NT2/D1 (cell line): ENCODE measurements at regions not wholly inside any gene's neighbourhood (a gene's known extent, or its start where the extent isn't known, plus 50 kb on each side); places are given as distances from the start of the nearest gene placed in this dataset.
"Not testable (repeated sequence)": the region's sequence is repeated elsewhere in the genome, so short reads cannot be mapped to it uniquely, and the experiment has no call there.

Experiments
- DNase-seq: peaks from one replicate; pipeline ENCODE4 v3.0.0-alpha.2; 2011; ENCODE audit warnings: low read depth, low spot score
- H3K27me3 ChIP-seq: 2 replicates; pipeline ENCODE4 v1.6.0; 2011; ENCODE audit warnings: mild to moderate bottlenecking; ENCODE audit not compliant: insufficient read length, insufficient read depth
- H3K36me3 ChIP-seq: 2 replicates; pipeline ENCODE4 v1.6.1; 2011; ENCODE audit warnings: mild to moderate bottlenecking, low read length, mixed read lengths; ENCODE audit not compliant: insufficient read depth, insufficient read length
- H3K4me1 ChIP-seq: 2 replicates; pipeline ENCODE4 v1.5.1; 2011; ENCODE audit not compliant: insufficient read depth, insufficient read length
- H3K4me3 ChIP-seq: 2 replicates; pipeline ENCODE4 v1.5.1; 2011; ENCODE audit warnings: low read depth; ENCODE audit not compliant: insufficient read length
- H3K9ac ChIP-seq: 2 replicates; pipeline ENCODE4 v1.6.0; 2011; ENCODE audit warnings: low read depth; ENCODE audit not compliant: insufficient read length
- H3K9me3 ChIP-seq: 2 replicates; pipeline ENCODE4 v1.5.1; 2011; ENCODE audit warnings: mild to moderate bottlenecking, low read length; ENCODE audit not compliant: insufficient read depth
- SUZ12 ChIP-seq: IDR thresholded peaks from 2 replicates; pipeline ENCODE4 v1.6.1; 2011; ENCODE audit not compliant: insufficient read length, insufficient read depth; ENCODE audit errors: extremely low read depth
- YY1 ChIP-seq: IDR thresholded peaks from 2 replicates; pipeline ENCODE4 v1.6.1; 2011; ENCODE audit not compliant: insufficient read length, insufficient read depth
- ZNF274 ChIP-seq: IDR thresholded peaks from 2 replicates; pipeline ENCODE4 v1.6.1; 2011; ENCODE audit warnings: mild to moderate bottlenecking, low read depth, low read length

DNA sequence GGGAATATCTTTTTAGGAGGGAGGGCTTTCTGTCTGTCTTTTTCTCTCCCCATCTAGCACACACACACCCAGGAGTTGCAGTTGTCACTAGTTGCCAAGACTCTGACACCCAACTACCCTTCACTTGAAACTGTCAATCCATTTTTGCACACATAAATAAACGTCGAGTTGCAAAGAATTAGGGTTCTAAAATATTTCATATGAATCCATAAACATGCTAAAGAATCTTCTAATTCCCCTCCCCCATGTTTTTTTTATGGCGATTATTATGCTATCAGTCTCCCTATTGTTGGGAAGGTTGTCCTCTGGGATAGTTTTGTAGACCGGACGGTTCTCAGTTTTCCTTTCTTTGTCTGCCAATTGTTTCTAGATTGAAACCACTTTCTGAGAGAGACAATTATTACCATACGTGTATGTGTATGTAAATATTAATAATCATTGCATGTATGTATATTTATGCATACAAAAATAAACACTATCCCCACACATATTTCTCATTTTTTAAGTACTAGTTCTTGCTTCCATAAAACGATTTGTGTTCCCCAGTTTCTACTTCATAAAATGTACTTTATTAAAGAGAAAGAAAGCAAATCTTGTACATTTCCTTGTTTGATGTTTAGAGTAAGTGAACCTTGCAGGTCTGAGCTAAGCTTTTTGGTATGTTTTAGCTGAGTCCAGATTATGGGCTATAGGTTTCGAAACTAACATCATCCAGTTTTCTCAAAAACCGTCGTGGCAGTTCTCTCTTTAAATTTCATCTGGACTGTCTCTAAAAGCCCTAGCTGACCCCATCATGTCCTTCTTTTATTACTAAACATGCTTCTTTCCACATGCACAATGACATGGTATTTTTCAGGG, 165.0 kb upstream of the MPDZ start:
- no peak overlapping the region for H3K4me3 ChIP-seq
- TF ChIP-seq SUZ12 (no peak), YY1 (no peak), ZNF274 (no peak)
- H3K9ac ChIP-seq = no peak overlapping the region
- H3K36me3 ChIP-seq = no peaks in the 10 kb centered on the region
- no peaks in the 10 kb centered on the region for H3K9me3 ChIP-seq
- no peaks in the 10 kb centered on the region for H3K27me3 ChIP-seq
- H3K4me1 ChIP-seq = no peaks in the 10 kb centered on the region
- no peak for DNase-seq

DNA sequence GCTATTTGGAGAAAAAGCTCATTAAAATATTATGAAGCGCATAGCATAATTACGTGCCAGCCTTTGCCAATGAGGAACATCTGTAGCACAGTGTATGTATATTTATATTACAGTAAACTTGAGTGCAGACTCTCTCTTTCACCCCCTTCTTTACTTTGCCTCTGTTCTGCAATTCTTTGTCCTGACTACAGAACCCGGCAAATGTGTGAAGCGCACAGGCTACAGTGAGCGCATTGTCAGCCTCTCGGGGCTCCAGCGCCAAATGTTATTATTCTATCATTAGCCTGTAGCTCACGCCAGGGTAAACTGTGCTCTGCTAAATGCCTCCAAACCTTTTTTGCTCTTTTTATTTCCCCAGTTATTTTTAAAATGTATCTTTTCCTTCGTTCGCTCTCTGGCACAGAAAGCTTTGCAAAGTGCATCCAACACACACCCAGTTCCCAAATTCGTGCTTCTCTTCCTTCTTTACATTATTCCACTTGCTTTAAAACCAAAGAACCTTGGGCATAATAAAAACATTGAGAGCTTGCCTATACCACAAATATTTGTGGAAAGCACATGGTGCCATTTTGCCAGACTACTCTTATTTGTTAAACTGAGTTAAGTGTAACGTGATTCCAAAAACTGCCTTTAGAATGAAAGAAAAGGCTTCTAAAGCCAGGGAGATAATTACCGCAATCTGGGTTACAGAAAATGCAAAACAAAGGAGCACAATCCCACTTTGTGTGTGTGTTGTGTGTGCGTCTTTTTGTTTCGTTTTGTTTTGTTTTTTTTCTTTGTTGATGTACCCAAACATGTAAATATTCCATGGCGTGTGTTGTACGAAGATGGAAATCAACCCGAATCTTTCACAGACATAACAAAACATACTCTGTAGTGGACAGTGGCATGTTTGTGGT, 164.1 kb upstream of the MPDZ start:
- H3K4me3 ChIP-seq = no peak overlapping the region
- DNase-seq = no peak
- no peak for TF ChIP-seq SUZ12
- TF ChIP-seq ZNF274 = no peak
- no peak for TF ChIP-seq YY1
- no peaks in the 10 kb centered on the region for H3K36me3 ChIP-seq
- no peaks in the 10 kb centered on the region for H3K9me3 ChIP-seq
- H3K9ac ChIP-seq = no peak overlapping the region
- H3K4me1 ChIP-seq = no peaks in the 10 kb centered on the region
- H3K27me3 ChIP-seq = no peaks in the 10 kb centered on the region

GRCh38 chr9:13439685-13440476, 160.4 kb upstream of the MPDZ start:
- Histone ChIP-seq H3K36me3 (no peaks in the 10 kb centered on the region), H3K27me3 (no peaks in the 10 kb centered on the region), H3K4me3 (no peak overlapping the region), H3K4me1 (no peaks in the 10 kb centered on the region), H3K9me3 (no peaks in the 10 kb centered on the region), H3K9ac (no peak overlapping the region)
- TF ChIP-seq YY1 (no peak), SUZ12 (no peak), ZNF274 (no peak)
- DNase-seq = no peak

DNA sequence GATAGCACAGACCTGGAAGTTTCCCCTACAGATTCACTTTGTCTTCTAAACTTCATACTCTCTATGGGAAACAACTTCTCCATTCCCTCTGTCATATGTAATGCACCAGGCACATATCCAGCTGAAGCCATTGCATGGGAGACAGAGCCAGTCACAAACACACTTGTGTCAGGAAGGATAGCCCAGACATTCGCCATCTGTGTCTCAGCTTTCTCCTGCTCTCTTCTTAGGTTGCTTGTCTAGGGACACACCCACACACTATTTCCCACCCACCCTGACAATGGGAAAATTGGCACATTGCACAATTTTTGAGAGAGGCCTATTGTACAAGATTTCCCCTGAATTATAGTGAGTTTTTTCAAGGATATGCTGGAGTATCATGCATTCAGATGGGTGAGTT, 158.4 kb upstream of the MPDZ start:
- Histone ChIP-seq H3K4me3 (no peak overlapping the region), H3K4me1 (no peaks in the 10 kb centered on the region), H3K9ac (no peak overlapping the region), H3K27me3 (no peaks in the 10 kb centered on the region), H3K36me3 (no peaks in the 10 kb centered on the region), H3K9me3 (no peaks in the 10 kb centered on the region)
- DNase-seq = no peak
- TF ChIP-seq YY1 (no peak), ZNF274 (no peak), SUZ12 (no peak)

DNA sequence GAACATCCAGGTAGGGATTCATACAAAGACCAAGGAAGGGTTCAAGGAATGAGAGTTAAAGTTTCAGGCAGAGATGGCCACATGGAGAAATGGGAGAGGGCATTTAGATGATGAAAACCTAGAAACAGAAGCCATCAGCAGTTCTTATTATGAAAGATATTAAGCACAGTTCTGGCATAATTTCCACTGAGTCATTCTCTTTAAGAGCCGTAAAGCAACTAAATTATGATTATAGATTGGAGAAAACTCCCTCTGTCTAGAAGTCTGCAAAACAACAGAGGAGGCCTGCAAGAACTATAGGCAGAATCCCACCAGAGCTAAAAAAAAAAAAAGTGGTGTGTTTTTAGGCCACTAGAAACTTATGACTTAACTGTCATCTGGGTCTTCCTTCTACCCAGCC, 157.1 kb upstream of the MPDZ start:
- DNase-seq = no peak
- Histone ChIP-seq H3K27me3 (no peaks in the 10 kb centered on the region), H3K36me3 (no peaks in the 10 kb centered on the region), H3K9ac (no peak overlapping the region), H3K4me1 (no peaks in the 10 kb centered on the region), H3K4me3 (no peak overlapping the region), H3K9me3 (no peaks in the 10 kb centered on the region)
- TF ChIP-seq ZNF274 (no peak), YY1 (no peak)

DNA sequence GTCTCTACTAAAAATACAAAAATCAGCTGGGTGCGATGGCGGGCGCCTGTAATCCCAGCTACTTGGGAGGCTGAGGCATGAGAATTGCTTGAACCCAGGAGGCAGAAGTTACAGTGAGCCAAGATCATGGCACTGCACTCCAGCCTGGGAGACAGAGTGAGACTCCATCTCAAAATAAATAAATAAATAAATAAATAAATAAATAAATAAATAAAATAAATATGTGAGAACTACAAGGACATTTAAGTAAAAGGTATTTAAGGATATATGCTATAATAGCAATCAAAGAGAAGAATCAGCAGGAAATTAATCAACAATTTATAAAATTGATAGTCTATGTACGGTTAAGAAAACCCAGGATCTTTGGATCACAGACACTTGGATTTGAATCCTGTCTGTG, 154.0 kb upstream of the MPDZ start:
- not testable (repeated sequence) for H3K9ac ChIP-seq, H3K27me3 ChIP-seq, H3K9me3 ChIP-seq, H3K4me3 ChIP-seq, H3K4me1 ChIP-seq, DNase-seq, H3K36me3 ChIP-seq

- Histone ChIP-seq H3K36me3 (no peaks in the 10 kb centered on the region), H3K4me3 (no peak overlapping the region), H3K9ac (no peak overlapping the region), H3K9me3 (no peaks in the 10 kb centered on the region), H3K4me1 (peaks cover 2% of the 10 kb centered on the region), H3K27me3 (no peaks in the 10 kb centered on the region)
- no peak for TF ChIP-seq SUZ12
- no peak for TF ChIP-seq ZNF274
- no peak for TF ChIP-seq YY1
- DNase-seq = no peak
Measured at GRCh38 chr9:13432904-13433303, 153.4 kb upstream of the MPDZ start.
